Esophagus squamous epithelium (tissue), 4 donors: ENCODE measurements at regions not wholly inside any gene's neighbourhood (a gene's known extent, or its start where the extent isn't known, plus 50 kb on each side); places are given as distances from the start of the nearest gene placed in this dataset.

ENCODE experiments used
- CTCF ChIP-seq, 6 experiments: fragments of 450-650 bp in 4 of 6; fragments of 200-600 bp in 2 of 6; sonication (generic) in 2 of 6; IDR thresholded peaks; one replicate each; pipeline ENCODE4 v1.5.1; 2016 to 2019; ENCODE audit warnings: antibody characterized with exemption in 6 of 6, mild to moderate bottlenecking in 4 of 6, moderate library complexity in 4 of 6
- POLR2A ChIP-seq, 4 donors: fragments of 450-650 bp; IDR thresholded peaks; one replicate each; pipeline ENCODE4 v1.6.1; 2017; ENCODE audit warnings: antibody characterized with exemption in 4 of 4, mild to moderate bottlenecking in 4 of 4, moderate library complexity in 3 of 4

- TF ChIP-seq CTCF (IDR thresholded peaks at IDR 0.05) = no peak
- TF ChIP-seq POLR2A (IDR thresholded peaks at IDR 0.05) = no peak
These were observed 60.0 kb upstream of the PRNP start for GRCh38 chr20:4626228-4626627.
